ENCODE measurements at regions not wholly inside any gene's neighbourhood (a gene's known extent, or its start where the extent isn't known, plus 50 kb on each side); places are given as distances from the start of the nearest gene placed in this dataset.

GRCh38 chr5:56415356-56415765, 182.2 kb upstream of the ANKRD55 start (continued):
- TF ChIP-seq ZNF778 (CRISPR knock-in tag; IDR thresholded peaks at IDR 0.05) (no peak), ZNF696 (CRISPR knock-in tag; conservative IDR thresholded peaks at IDR 0.05) (no peak), RBM25 (IDR thresholded peaks at IDR 0.05; ENCODE audit: low read depth, low read length, severe bottlenecking) (no peak), ZFP30 (CRISPR knock-in tag; IDR thresholded peaks at IDR 0.05; ENCODE audit: borderline replicate concordance) (no peak), MTA2 (IDR thresholded peaks at IDR 0.05; ENCODE audit: low read depth) (peak; percentile 42), MTA3 (IDR thresholded peaks at IDR 0.05; ENCODE audit: borderline replicate concordance) (peak; percentile 19; the same call in 1 of the 2 replicates), ZNF785 (CRISPR knock-in tag; IDR thresholded peaks at IDR 0.05) (no peak), SMAD4 (CRISPR knock-in tag; conservative IDR thresholded peaks at IDR 0.05) (peak; percentile 69; the same call in 1 of the 2 replicates), ZC3H4 (CRISPR knock-in tag; IDR thresholded peaks at IDR 0.05; ENCODE audit: borderline replicate concordance) (no peak), XRCC5 (IDR thresholded peaks at IDR 0.05; ENCODE audit: low read depth, low read length) (no peak), ZNF24 (IDR thresholded peaks at IDR 0.05) (peak; percentile 7; the same call in 1 of the 2 replicates), SPI1 (IDR thresholded peaks at IDR 0.05; ENCODE audit: borderline replicate concordance, low read depth, low read length) (peak; percentile 94), FOXM1 (IDR thresholded peaks at IDR 0.05; ENCODE audit: low read depth) (peak; percentile 22; the same call in 1 of the 2 replicates), FOXM1 (CRISPR knock-in tag; IDR thresholded peaks at IDR 0.05; ENCODE audit: low read depth) (no peak), NCOA4 (IDR thresholded peaks at IDR 0.05; ENCODE audit: partially characterized antibody) (no peak), TCF15 (CRISPR knock-in tag; IDR thresholded peaks at IDR 0.05) (no peak), CTBP1 (IDR thresholded peaks at IDR 0.05; ENCODE audit: borderline replicate concordance) (peak; percentile 71; the same call in 1 of the 2 replicates), SMARCA4 (IDR thresholded peaks at IDR 0.05) (peak; percentile 74; the same call in 1 of the 2 replicates), FOSL1 (tag; conservative IDR thresholded peaks at IDR 0.05) (peak; percentile 63), HDAC2 (IDR thresholded peaks at IDR 0.05) (0 out of 2 replicates have a peak, but pooled peaks have one; percentile 27), TAF1 (IDR thresholded peaks at IDR 0.05; ENCODE audit: control insufficient read depth, extremely low read depth, insufficient read depth, low read length, severe bottlenecking) (no peak), BDP1 (IDR thresholded peaks at IDR 0.05; ENCODE audit: insufficient read depth, insufficient read length) (no peak), ZNF584 (CRISPR knock-in tag; IDR thresholded peaks at IDR 0.05; ENCODE audit: low read depth) (0 out of 2 replicates have a peak, but pooled peaks have one; percentile 26), CCNT2 (IDR thresholded peaks at IDR 0.05; ENCODE audit: borderline replicate concordance, extremely low read depth, insufficient read length, low read depth, low read length) (peak; percentile 47), ADNP (tag; IDR thresholded peaks at IDR 0.05) (no peak), RAD51 (IDR thresholded peaks at IDR 0.05; ENCODE audit: borderline replicate concordance, low read depth) (no peak), TEAD1 (CRISPR knock-in tag; IDR thresholded peaks at IDR 0.05) (peak; percentile 86 to 94; a peak in 3 of 4 replicates), PHTF2 (CRISPR knock-in tag; IDR thresholded peaks at IDR 0.05) (no peak)
- TF ChIP-seq, protein P1, sequence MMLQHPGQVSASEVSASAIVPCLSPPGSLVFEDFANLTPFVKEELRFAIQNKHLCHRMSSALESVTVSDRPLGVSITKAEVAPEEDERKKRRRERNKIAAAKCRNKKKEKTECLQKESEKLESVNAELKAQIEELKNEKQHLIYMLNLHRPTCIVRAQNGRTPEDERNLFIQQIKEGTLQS (IDR thresholded peaks at IDR 0.05): peak; percentile 47; the same call in 1 of the 2 replicates
- TF ChIP-seq, protein P1 (CRISPR knock-in tag; conservative IDR thresholded peaks at IDR 0.05): no peak
- TF ChIP-seq, protein P2, sequence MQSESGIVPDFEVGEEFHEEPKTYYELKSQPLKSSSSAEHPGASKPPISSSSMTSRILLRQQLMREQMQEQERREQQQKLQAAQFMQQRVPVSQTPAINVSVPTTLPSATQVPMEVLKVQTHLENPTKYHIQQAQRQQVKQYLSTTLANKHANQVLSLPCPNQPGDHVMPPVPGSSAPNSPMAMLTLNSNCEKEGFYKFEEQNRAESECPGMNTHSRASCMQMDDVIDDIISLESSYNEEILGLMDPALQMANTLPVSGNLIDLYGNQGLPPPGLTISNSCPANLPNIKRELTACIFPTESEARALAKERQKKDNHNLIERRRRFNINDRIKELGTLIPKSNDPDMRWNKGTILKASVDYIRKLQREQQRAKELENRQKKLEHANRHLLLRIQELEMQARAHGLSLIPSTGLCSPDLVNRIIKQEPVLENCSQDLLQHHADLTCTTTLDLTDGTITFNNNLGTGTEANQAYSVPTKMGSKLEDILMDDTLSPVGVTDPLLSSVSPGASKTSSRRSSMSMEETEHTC (IDR thresholded peaks at IDR 0.05): no peak

Measured in K562 (cell line).